Glomerular visceral epithelial cell (primary cell): ENCODE measurements at regions not wholly inside any gene's neighbourhood (a gene's known extent, or its start where the extent isn't known, plus 50 kb on each side); places are given as distances from the start of the nearest gene placed in this dataset.

Source experiments
- DNase-seq: peaks from one replicate; pipeline ENCODE4 v3.0.0-alpha.2; 2016; ENCODE audit errors: extremely low spot score

GRCh38 chr12:85747941-85748495 lies 88.2 kb downstream of the RASSF9 start:
- no peak for DNase-seq
